GM23338 (cell line): ENCODE measurements at regions not wholly inside any gene's neighbourhood (a gene's known extent, or its start where the extent isn't known, plus 50 kb on each side); places are given as distances from the start of the nearest gene placed in this dataset.

Experiments used
- ATAC-seq: fragments of 200-7000 bp; cut with Tn5 transposase; 3 replicates; pipeline ENCODE4 v1.9.1; 2020
- DNase-seq: peaks from one replicate; pipeline ENCODE4 v3.0.0-alpha.2; 2015; ENCODE audit warnings: low spot score
- H2AFZ ChIP-seq: fragments of 200-600 bp; sonication (generic); 2 replicates; pipeline ENCODE4 v1.8.0; 2016; ENCODE audit warnings: antibody characterized with exemption, mild to moderate bottlenecking, moderate library complexity
- H3F3A ChIP-seq: fragments of 200-600 bp; sonication (generic); replicated peaks from 2 replicates; pipeline ENCODE4 v1.8.0; 2017; ENCODE audit warnings: antibody characterized with exemption, mixed run types, low read depth
- H3K27ac ChIP-seq: fragments of 200-600 bp; sonication (generic); 2 replicates; pipeline ENCODE4 v1.6.1; 2016; ENCODE audit warnings: low read depth
- H3K27me3 ChIP-seq: fragments of 200-600 bp; sonication (generic); 2 replicates; pipeline ENCODE4 v1.8.0; 2016; ENCODE audit warnings: mild to moderate bottlenecking, mixed run types, moderate library complexity; ENCODE audit not compliant: insufficient read depth
- H3K36me3 ChIP-seq: fragments of 200-600 bp; sonication (generic); 2 replicates; pipeline ENCODE4 v1.8.0; 2016; ENCODE audit warnings: mild to moderate bottlenecking; ENCODE audit not compliant: insufficient read depth
- H3K4me1 ChIP-seq: fragments of 200-600 bp; sonication (generic); 2 replicates; pipeline ENCODE4 v1.8.0; 2016; ENCODE audit warnings: mild to moderate bottlenecking, moderate library complexity; ENCODE audit not compliant: insufficient read depth
- H3K4me2 ChIP-seq: fragments of 200-600 bp; sonication (generic); 2 replicates; pipeline ENCODE4 v1.7.1; 2017; ENCODE audit warnings: mixed run types
- H3K4me3 ChIP-seq: fragments of 200-600 bp; sonication (generic); 2 replicates; pipeline ENCODE4 v1.6.1; 2016; ENCODE audit warnings: mixed run types
- H3K79me2 ChIP-seq: fragments of 200-600 bp; sonication (generic); replicated peaks from 2 replicates; pipeline ENCODE4 v1.8.0; 2017; ENCODE audit warnings: mild to moderate bottlenecking; ENCODE audit not compliant: insufficient read depth
- H3K9me2 ChIP-seq: fragments of 200-600 bp; sonication (generic); 2 replicates; pipeline ENCODE4 v1.8.0; 2017; ENCODE audit not compliant: insufficient read depth
- H4K20me1 ChIP-seq: fragments of 200-600 bp; sonication (generic); replicated peaks from 2 replicates; pipeline ENCODE4 v1.8.0; 2017; ENCODE audit warnings: mild to moderate bottlenecking; ENCODE audit not compliant: insufficient read depth
- H3K27ac Mint-ChIP-seq: 2 replicates; pipeline ENCODE4 v1.8.0; 2020; ENCODE audit warnings: inconsistent platforms, mild to moderate bottlenecking, moderate library complexity, mixed read lengths
- H3K27me3 Mint-ChIP-seq: 3 replicates; pipeline ENCODE4 v1.8.0; 2022; ENCODE audit warnings: low read depth, mild to moderate bottlenecking, moderate library complexity, mixed read lengths, inconsistent platforms; ENCODE audit not compliant: insufficient read depth, poor library complexity
- H3K36me3 Mint-ChIP-seq: 3 replicates; pipeline ENCODE4 v1.8.0; 2021; ENCODE audit warnings: low read depth, mild to moderate bottlenecking, inconsistent platforms, moderate library complexity, mixed read lengths
- H3K4me1 Mint-ChIP-seq: 3 replicates; pipeline ENCODE4 v1.8.0; 2020; ENCODE audit warnings: mild to moderate bottlenecking, inconsistent platforms, mixed read lengths
- H3K4me3 Mint-ChIP-seq: 3 replicates; pipeline ENCODE4 v1.8.0; 2021; ENCODE audit warnings: moderate library complexity, mild to moderate bottlenecking, inconsistent platforms, mixed read lengths
- H3K9me3 Mint-ChIP-seq: 3 replicates; pipeline ENCODE4 v1.8.0; 2020; ENCODE audit warnings: moderate library complexity, mild to moderate bottlenecking, inconsistent platforms, mixed read lengths
- CREB1 ChIP-seq: fragments of 250-450 bp; sonication (Bioruptor Pico); IDR thresholded peaks from 2 replicates; pipeline ENCODE4 v1.5.0; 2020; ENCODE audit warnings: low read depth, mild to moderate bottlenecking, moderate library complexity
- CTCF ChIP-seq, 2 experiments: fragments of 200-600 bp in 1 of 2; sonication (generic) in 1 of 2; conservative IDR thresholded peaks; 2 replicates each; pipeline versions ENCODE4 v1.5.1 to v1.6.1; 2016 to 2017; ENCODE audit warnings: antibody characterized with exemption in 2 of 2, low read depth in 2 of 2, mild to moderate bottlenecking in 2 of 2, moderate library complexity in 1 of 2
- ETS1 ChIP-seq: IDR thresholded peaks from 2 replicates; pipeline ENCODE4 v1.6.1; 2016; ENCODE audit warnings: antibody characterized with exemption
- EZH2 ChIP-seq: fragments of 200-600 bp; sonication (generic); IDR thresholded peaks from one replicate; pipeline ENCODE4 v1.8.0; 2017; ENCODE audit warnings: antibody characterized with exemption, mild to moderate bottlenecking, low read depth; ENCODE audit not compliant: unreplicated experiment
- EZH2phosphoT487 ChIP-seq: fragments of 200-600 bp; sonication (generic); IDR thresholded peaks from one replicate; pipeline ENCODE4 v1.8.1; 2018; ENCODE audit warnings: antibody characterized with exemption; ENCODE audit not compliant: unreplicated experiment
- STAT1 ChIP-seq: IDR thresholded peaks from one replicate; pipeline ENCODE4 v1.6.1; 2016; ENCODE audit warnings: antibody characterized with exemption; ENCODE audit not compliant: unreplicated experiment
- ZNF114 ChIP-seq: fragments of 250-450 bp; sonication (Bioruptor Pico); IDR thresholded peaks from 2 replicates; pipeline ENCODE4 v1.5.0; 2020; ENCODE audit warnings: mild to moderate bottlenecking, moderate library complexity
- ZNF331 ChIP-seq: fragments of 250-450 bp; sonication (Bioruptor Pico); IDR thresholded peaks from 2 replicates; pipeline ENCODE4 v1.5.0; 2020; ENCODE audit warnings: low read depth, mild to moderate bottlenecking, moderate library complexity

GRCh38 chr12:61655241-61655640, 605.0 kb upstream of the USP15 start (continued):
- TF ChIP-seq CTCF (conservative IDR thresholded peaks at IDR 0.05; ENCODE audit: low read depth in 2 of 2) (no peak), EZH2 (no peak), EZH2phosphoT487 (no peak), ZNF331 (CRISPR knock-in tag) (no peak), ZNF114 (CRISPR knock-in tag) (no peak), STAT1 (no peak), ETS1 (no peak)

- no peak overlapping the region for H3K4me3 ChIP-seq
- H3K27ac Mint-ChIP-seq: no peak overlapping the region
- H3F3A ChIP-seq: no peaks in the 10 kb centered on the region
- H3K79me2 ChIP-seq: no peaks in the 10 kb centered on the region
- no peak overlapping the region for H3K27ac ChIP-seq
- H3K4me1 ChIP-seq: no peaks in the 10 kb centered on the region
- no peaks in the 10 kb centered on the region for H3K27me3 ChIP-seq
- H3K36me3 Mint-ChIP-seq: peaks cover 29% of the 10 kb centered on the region
- H3K27me3 Mint-ChIP-seq: peaks cover 1% of the 10 kb centered on the region
- peaks cover 49% of the 10 kb centered on the region for H3K9me3 Mint-ChIP-seq
- no peaks in the 10 kb centered on the region for H4K20me1 ChIP-seq
- TF ChIP-seq ETS1: no peak
- no peak for TF ChIP-seq STAT1
- TF ChIP-seq CREB1 (CRISPR knock-in tag): no peak
- no peak for TF ChIP-seq ZNF331 (CRISPR knock-in tag)
- no peak for TF ChIP-seq CTCF (conservative IDR thresholded peaks at IDR 0.05; ENCODE audit: low read depth in 2 of 2)
- DNase-seq: no peak
- no peak overlapping the region for H3K4me3 Mint-ChIP-seq
- H3K9me2 ChIP-seq: peaks cover 11% of the 10 kb centered on the region; the same call in 1 of the 2 replicates
- no peaks in the 10 kb centered on the region for H3K4me1 Mint-ChIP-seq
- no peak overlapping the region for H3K4me2 ChIP-seq
- no peak for ATAC-seq
- H3K36me3 ChIP-seq: peaks cover 6% of the 10 kb centered on the region; the same call in 1 of the 2 replicates
- no peak overlapping the region for H2AFZ ChIP-seq
Measured at GRCh38 chr12:61667676-61668075, 592.5 kb upstream of the USP15 start.
